ENCODE measurements at regions not wholly inside any gene's neighbourhood (a gene's known extent, or its start where the extent isn't known, plus 50 kb on each side); places are given as distances from the start of the nearest gene placed in this dataset.
"Not testable (repeated sequence)": the region's sequence is repeated elsewhere in the genome, so short reads cannot be mapped to it uniquely, and the experiment has no call there.

- ChIA-PET CTCF (no interaction called here), POLR2A (no interaction called here)
- Mint-ChIP-seq H3K36me3 (ENCODE audit: low read depth) (no peaks in the 10 kb centered on the region), H3K27me3 (peaks cover 2% of the 10 kb centered on the region), H3K4me1 (no peaks in the 10 kb centered on the region), H3K4me3 (no peak overlapping the region), H3K27ac (no peak overlapping the region), H3K9me3 (no peaks in the 10 kb centered on the region)
- intact Hi-C loops (cut with micrococcal nuclease): no loop called here
- ATAC-seq (ENCODE audit: low read depth) (no peak), DNase-seq (no peak)
- no peak for TF ChIP-seq CTCF (IDR thresholded peaks at IDR 0.05)
Measured at GRCh38 chr2:16235747-16236146, 295.4 kb downstream of the MYCN start.

- H3K4me1 Mint-ChIP-seq; intact Hi-C loops (cut with micrococcal nuclease); H3K36me3 Mint-ChIP-seq (ENCODE audit: low read depth); CTCF ChIA-PET; ATAC-seq (ENCODE audit: low read depth); H3K27me3 Mint-ChIP-seq; H3K4me3 Mint-ChIP-seq; DNase-seq; H3K9me3 Mint-ChIP-seq; H3K27ac Mint-ChIP-seq; POLR2A ChIA-PET: not testable (repeated sequence)
Measured at GRCh38 chr2:16235291-16235690, 294.9 kb downstream of the MYCN start.

GRCh38 chr2:16228951-16229350 is 288.6 kb downstream of the MYCN start:
- no peaks in the 10 kb centered on the region for H3K36me3 Mint-ChIP-seq (ENCODE audit: low read depth)
- no peak overlapping the region for H3K27ac Mint-ChIP-seq
- TF ChIP-seq CTCF (IDR thresholded peaks at IDR 0.05): no peak
- no peak overlapping the region for H3K4me3 Mint-ChIP-seq
- no peaks in the 10 kb centered on the region for H3K27me3 Mint-ChIP-seq
- DNase-seq (no peak), ATAC-seq (ENCODE audit: low read depth) (no peak)
- intact Hi-C loops (cut with micrococcal nuclease): no loop called here
- no peaks in the 10 kb centered on the region for H3K4me1 Mint-ChIP-seq
- CTCF ChIA-PET: no interaction called here
- POLR2A ChIA-PET: no interaction called here
- H3K9me3 Mint-ChIP-seq: no peaks in the 10 kb centered on the region

GRCh38 chr2:16228471-16228870 is 288.1 kb downstream of the MYCN start:
- ChIA-PET CTCF (no interaction called here), POLR2A (no interaction called here)
- Mint-ChIP-seq H3K4me1 (no peaks in the 10 kb centered on the region), H3K27ac (no peak overlapping the region), H3K27me3 (no peaks in the 10 kb centered on the region), H3K36me3 (ENCODE audit: low read depth) (no peaks in the 10 kb centered on the region), H3K9me3 (no peaks in the 10 kb centered on the region), H3K4me3 (no peak overlapping the region)
- no peak for ATAC-seq (ENCODE audit: low read depth)
- DNase-seq: no peak
- TF ChIP-seq CTCF (IDR thresholded peaks at IDR 0.05): no peak
- intact Hi-C loops (cut with micrococcal nuclease): no loop called here

- intact Hi-C loops (cut with micrococcal nuclease): no loop called here
- no peak for TF ChIP-seq CTCF (IDR thresholded peaks at IDR 0.05)
- CTCF ChIA-PET: no interaction called here
- Mint-ChIP-seq H3K4me1 (no peaks in the 10 kb centered on the region), H3K27ac (no peak overlapping the region), H3K36me3 (ENCODE audit: low read depth) (no peaks in the 10 kb centered on the region), H3K27me3 (no peaks in the 10 kb centered on the region), H3K4me3 (no peak overlapping the region), H3K9me3 (no peaks in the 10 kb centered on the region)
- POLR2A ChIA-PET: no interaction called here
- DNase-seq: no peak
- no peak for ATAC-seq (ENCODE audit: low read depth)
Measured at GRCh38 chr2:16227811-16228462, 287.6 kb downstream of the MYCN start.

Data from activated B cell treated with CpG ODN at 0.5 μM for 24 hours (primary cell).